MM.1S (cell line): ENCODE measurements at regions not wholly inside any gene's neighbourhood (a gene's known extent, or its start where the extent isn't known, plus 50 kb on each side); places are given as distances from the start of the nearest gene placed in this dataset.

Source experiments
- EZH2 ChIP-seq: fragments of 300-600 bp; sonication (generic); optimal IDR thresholded peaks from 2 replicates; pipeline ENCODE3; 2017; ENCODE audit warnings: low read depth, mild to moderate bottlenecking, antibody characterized with exemption, low read length, mixed read lengths
- TF ChIP-seq, protein P1 (sequence below): fragments of 300-600 bp; sonication (generic); IDR thresholded peaks from 2 replicates; pipeline ENCODE4 v1.5.1; 2016; ENCODE audit warnings: antibody characterized with exemption, low read length, mixed read lengths

DNA sequence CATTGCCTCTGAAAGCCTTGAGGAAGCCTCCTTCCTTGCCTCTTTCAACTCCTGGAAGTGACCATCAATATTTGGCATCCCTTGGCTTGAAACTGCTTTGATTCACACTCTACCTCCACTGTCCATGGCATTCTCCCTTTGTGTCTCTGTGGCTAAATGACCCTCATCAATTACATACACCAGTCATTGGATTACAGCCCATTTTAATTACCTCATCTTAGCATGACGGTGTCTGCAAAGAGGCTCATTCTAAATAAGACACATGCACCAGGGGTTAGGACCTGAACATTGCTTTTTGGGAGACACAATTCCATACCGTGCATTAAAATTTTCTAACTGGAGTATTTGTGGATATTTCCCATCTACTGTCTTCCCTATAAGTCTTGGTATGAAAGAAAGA, 60.7 kb upstream of the FAM9A start:
- TF ChIP-seq, protein P1, sequence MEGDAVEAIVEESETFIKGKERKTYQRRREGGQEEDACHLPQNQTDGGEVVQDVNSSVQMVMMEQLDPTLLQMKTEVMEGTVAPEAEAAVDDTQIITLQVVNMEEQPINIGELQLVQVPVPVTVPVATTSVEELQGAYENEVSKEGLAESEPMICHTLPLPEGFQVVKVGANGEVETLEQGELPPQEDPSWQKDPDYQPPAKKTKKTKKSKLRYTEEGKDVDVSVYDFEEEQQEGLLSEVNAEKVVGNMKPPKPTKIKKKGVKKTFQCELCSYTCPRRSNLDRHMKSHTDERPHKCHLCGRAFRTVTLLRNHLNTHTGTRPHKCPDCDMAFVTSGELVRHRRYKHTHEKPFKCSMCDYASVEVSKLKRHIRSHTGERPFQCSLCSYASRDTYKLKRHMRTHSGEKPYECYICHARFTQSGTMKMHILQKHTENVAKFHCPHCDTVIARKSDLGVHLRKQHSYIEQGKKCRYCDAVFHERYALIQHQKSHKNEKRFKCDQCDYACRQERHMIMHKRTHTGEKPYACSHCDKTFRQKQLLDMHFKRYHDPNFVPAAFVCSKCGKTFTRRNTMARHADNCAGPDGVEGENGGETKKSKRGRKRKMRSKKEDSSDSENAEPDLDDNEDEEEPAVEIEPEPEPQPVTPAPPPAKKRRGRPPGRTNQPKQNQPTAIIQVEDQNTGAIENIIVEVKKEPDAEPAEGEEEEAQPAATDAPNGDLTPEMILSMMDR = no peak
- TF ChIP-seq EZH2 = no peak
